HCT116 (cell line): ENCODE measurements at regions not wholly inside any gene's neighbourhood (a gene's known extent, or its start where the extent isn't known, plus 50 kb on each side); places are given as distances from the start of the nearest gene placed in this dataset.

Experiments
- ATAC-seq: fragments of 200-7000 bp; cut with Tn5 transposase; 2 replicates; pipeline ENCODE4 v1.9.1; 2020; ENCODE audit warnings: mild to moderate bottlenecking, moderate library complexity
- BruUV-seq: library from RNA; stranded (reverse); fragments of 400-500 nt; replicated peaks from 2 replicates; lab custom pipeline; 2021; lab: Mats Ljungman, UMichigan
- CTCF ChIA-PET: fragments of 300-600 bp; sonication (Branson Sonifier 250); formaldehyde crosslinking; loops from one replicate; lab custom pipeline; 2021; ENCODE audit warnings: antibody characterized with exemption; lab: Charles Lee
- POLR2A ChIA-PET: fragments of 300-600, 350-600 bp; sonication (Branson Sonifier 250); formaldehyde crosslinking; loops from one replicate; lab custom pipeline; 2021; ENCODE audit warnings: antibody characterized with exemption; lab: Charles Lee
- RAD21 ChIA-PET, 2 experiments: fragments of 300-600 bp; sonication (Branson Sonifier 250); formaldehyde crosslinking; loops; one replicate each; lab custom pipeline; 2023; ENCODE audit warnings: low total read pairs in 2 of 2; ENCODE audit not compliant: uncharacterized antibody in 2 of 2, unreplicated experiment in 2 of 2, low non-redundant PET in 1 of 2; lab: Charles Lee
- DNase-seq: peaks from one replicate; pipeline ENCODE4 v3.0.0-alpha.2; 2010; ENCODE audit warnings: low read depth, low spot score
- H2AFZ ChIP-seq: fragments of 200-600 bp; shearing (Covaris generic), sonication (generic); 2 replicates; pipeline ENCODE4 v1.6.1; 2017; ENCODE audit warnings: low read depth, mixed run types, mixed read lengths, antibody characterized with exemption, low read length; ENCODE audit not compliant: poor library complexity, severe bottlenecking
- H3K27ac ChIP-seq: 2 replicates; pipeline ENCODE4 v1.5.1; 2012; ENCODE audit warnings: low read depth, low read length
- H3K27me3 ChIP-seq: fragments of 200-600 bp; sonication (generic); 2 replicates; pipeline ENCODE4 v1.6.1; 2016; ENCODE audit warnings: mixed run types, low read length, mixed read lengths; ENCODE audit not compliant: insufficient read depth
- H3K36me3 ChIP-seq, 2 experiments: fragments of 200-500 bp in 1 of 2; fragments of 200-600 bp in 1 of 2; sonication (Bioruptor generic) in 1 of 2; sonication (generic) in 1 of 2; 2 replicates each; pipeline versions ENCODE4 v1.5.1 to v1.6.1; 2014 to 2016; ENCODE audit warnings: low read length in 2 of 2, inconsistent platforms in 1 of 2, mixed read lengths in 1 of 2, mixed run types in 1 of 2; ENCODE audit not compliant: insufficient read depth in 2 of 2, control insufficient read depth in 1 of 2
- H3K4me1 ChIP-seq, 2 experiments: fragments of 200-600 bp in 1 of 2; sonication (generic) in 1 of 2; 2 replicates each; pipeline versions ENCODE4 v1.5.1 to v1.6.1; 2012 to 2017; ENCODE audit warnings: low read length in 2 of 2, inconsistent platforms in 1 of 2, mild to moderate bottlenecking in 1 of 2, mixed read lengths in 1 of 2, mixed run types in 1 of 2, moderate library complexity in 1 of 2; ENCODE audit not compliant: insufficient read depth in 2 of 2, control insufficient read depth in 1 of 2
- H3K4me2 ChIP-seq: fragments of 200-600 bp; sonication (generic); 2 replicates; pipeline ENCODE4 v1.6.1; 2017; ENCODE audit warnings: mixed run types, low read length, mixed read lengths
- H3K4me3 ChIP-seq, 2 experiments: fragments of 200-600 bp in 1 of 2; sonication (generic) in 1 of 2; replicated peaks in 1 of 2; 2 replicates each; pipeline ENCODE4 v1.5.1; 2011 to 2016; ENCODE audit warnings: low read length in 2 of 2, control low read depth in 1 of 2, low read depth in 1 of 2, mild to moderate bottlenecking in 1 of 2, mixed read lengths in 1 of 2, mixed run types in 1 of 2
- H3K79me2 ChIP-seq: fragments of 200-600 bp; sonication (generic); 2 replicates; pipeline ENCODE4 v1.6.1; 2017; ENCODE audit warnings: mild to moderate bottlenecking, mixed run types, low read length, moderate library complexity, mixed read lengths; ENCODE audit not compliant: insufficient read depth
- H3K9ac ChIP-seq: fragments of 200-600 bp; sonication (generic); 2 replicates; pipeline ENCODE4 v1.6.1; 2016; ENCODE audit warnings: low read length, mixed read lengths
- H3K9me2 ChIP-seq: fragments of 200-600 bp; sonication (generic), shearing (Covaris generic); 2 replicates; pipeline ENCODE4 v1.6.1; 2017; ENCODE audit warnings: mixed run types, mild to moderate bottlenecking, moderate library complexity; ENCODE audit not compliant: insufficient read depth
- H3K9me3 ChIP-seq, 2 experiments: fragments of 200-500 bp in 1 of 2; fragments of 200-600 bp in 1 of 2; sonication (Bioruptor generic) in 1 of 2; sonication (generic) in 1 of 2; 2 replicates each; pipeline ENCODE4 v1.6.1; 2014 to 2017; ENCODE audit warnings: low read length in 2 of 2, mixed read lengths in 2 of 2, inconsistent platforms in 1 of 2, low read depth in 1 of 2, mild to moderate bottlenecking in 1 of 2, mixed run types in 1 of 2, moderate library complexity in 1 of 2; ENCODE audit not compliant: control insufficient read depth in 1 of 2, insufficient read depth in 1 of 2
- H4K20me1 ChIP-seq: fragments of 200-600 bp; sonication (generic), shearing (Covaris generic); 2 replicates; pipeline ENCODE4 v1.6.1; 2017; ENCODE audit warnings: mixed run types, mild to moderate bottlenecking, moderate library complexity; ENCODE audit not compliant: insufficient read depth
- ATF3 ChIP-seq: IDR thresholded peaks from 2 replicates; pipeline ENCODE4 v1.6.1; 2012
- CBX3 ChIP-seq: IDR thresholded peaks from 2 replicates; pipeline ENCODE4 v1.6.1; 2012; ENCODE audit warnings: low read depth
- CEBPB ChIP-seq: IDR thresholded peaks from 2 replicates; pipeline ENCODE4 v1.6.1; 2012; ENCODE audit warnings: low read depth
- EGR1 ChIP-seq: IDR thresholded peaks from 2 replicates; pipeline ENCODE4 v1.6.1; 2012; ENCODE audit warnings: low read depth
- ELF1 ChIP-seq: IDR thresholded peaks from 2 replicates; pipeline ENCODE4 v1.6.1; 2012; ENCODE audit warnings: low read depth, borderline replicate concordance
- EZH2 ChIP-seq: fragments of 200-600 bp; sonication (generic); IDR thresholded peaks from 2 replicates; pipeline ENCODE4 v1.6.1; 2017; ENCODE audit warnings: antibody characterized with exemption, mixed run types
- EZH2phosphoT487 ChIP-seq: fragments of 200-600 bp; IDR thresholded peaks from 2 replicates; pipeline ENCODE4 v1.6.1; 2018; ENCODE audit warnings: antibody characterized with exemption, borderline replicate concordance
- FOSL1 ChIP-seq: IDR thresholded peaks from 2 replicates; pipeline ENCODE4 v1.6.1; 2012; ENCODE audit warnings: low read depth
- MAX ChIP-seq: IDR thresholded peaks from 2 replicates; pipeline ENCODE4 v1.6.1; 2012
- RAD21 ChIP-seq: IDR thresholded peaks from 2 replicates; pipeline ENCODE4 v1.6.1; 2012; ENCODE audit warnings: low read depth, mild to moderate bottlenecking
- REST ChIP-seq: IDR thresholded peaks from 2 replicates; pipeline ENCODE4 v1.6.1; 2012; ENCODE audit warnings: low read depth
- YY1 ChIP-seq: IDR thresholded peaks from 2 replicates; pipeline ENCODE4 v1.6.1; 2011; ENCODE audit warnings: low read length, low read depth, moderate library complexity, mild to moderate bottlenecking; ENCODE audit not compliant: insufficient replicate concordance; ENCODE audit errors: extremely low read depth
- ZBTB33 ChIP-seq: IDR thresholded peaks from 2 replicates; pipeline ENCODE4 v1.6.1; 2011; ENCODE audit warnings: mild to moderate bottlenecking, low read length, moderate library complexity; ENCODE audit not compliant: insufficient replicate concordance; ENCODE audit errors: extremely low read depth
- intact Hi-C: fragments of 100-400 bp; cut with micrococcal nuclease; formaldehyde crosslinking; loops from 2 replicates; pipeline ENCODE4 v1.10.0; 2022

GRCh38 chr3:59632760-59633573, 583.1 kb upstream of the CFAP20DC start:
- intact Hi-C loops: no loop called here
- H4K20me1 ChIP-seq: no peaks in the 10 kb centered on the region
- no peak overlapping the region for H3K9ac ChIP-seq
- H3K4me1 ChIP-seq: no peaks in the 10 kb centered on the region
- BruUV-seq: no TSS peak
- RAD21 ChIA-PET: no interaction called here
- no peaks in the 10 kb centered on the region for H3K9me3 ChIP-seq
- H3K27ac ChIP-seq: no peak overlapping the region
- POLR2A ChIA-PET: no interaction called here
- CTCF ChIA-PET: no interaction called here
- no peak for DNase-seq
- no peak overlapping the region for H3K4me2 ChIP-seq
- no peak overlapping the region for H3K4me3 ChIP-seq
- TF ChIP-seq ATF3 (no peak), CBX3 (no peak), EZH2 (no peak), EGR1 (no peak), REST (no peak), FOSL1 (no peak), ZBTB33 (no peak), ELF1 (no peak), MAX (no peak), RAD21 (no peak), CEBPB (no peak), YY1 (no peak), EZH2phosphoT487 (no peak)
- ATAC-seq: no peak
- no peak overlapping the region for H2AFZ ChIP-seq
- H3K36me3 ChIP-seq: no peaks in the 10 kb centered on the region
- no peaks in the 10 kb centered on the region for H3K9me2 ChIP-seq
- no peaks in the 10 kb centered on the region for H3K79me2 ChIP-seq
- no peaks in the 10 kb centered on the region for H3K27me3 ChIP-seq
